ENCODE measurements at regions not wholly inside any gene's neighbourhood (a gene's known extent, or its start where the extent isn't known, plus 50 kb on each side); places are given as distances from the start of the nearest gene placed in this dataset.

- Histone ChIP-seq H4K20me1 (ENCODE audit: insufficient read depth, low read length) (no peaks in the 10 kb centered on the region), H3K4me1 (ENCODE audit: low read length) (no peaks in the 10 kb centered on the region), H3K4me2 (ENCODE audit: low read length) (peak overlapping the region; percentile 12), H3K27me3 (ENCODE audit: low read depth, low read length) (peaks cover 12% of the 10 kb centered on the region), H3K9ac (ENCODE audit: low read length) (no peak overlapping the region), H3K9me3 (ENCODE audit: insufficient read depth, low read length) (no peaks in the 10 kb centered on the region), H3K4me3 (ENCODE audit: low read length) (no peak overlapping the region), H3K36me3 (replicated peaks; ENCODE audit: low read depth, low read length) (no peaks in the 10 kb centered on the region), H3K79me2 (ENCODE audit: low read length) (no peaks in the 10 kb centered on the region), H2AFZ (ENCODE audit: low read depth, low read length) (peak overlapping the region; percentile 36; the same call in 1 of the 2 replicates), H3K27ac (ENCODE audit: low read length) (no peak overlapping the region)
- no peak for TF ChIP-seq CTCF (IDR thresholded peaks at IDR 0.05; ENCODE audit: low read depth, low read length)
- TF ChIP-seq EZH2phosphoT487 (IDR thresholded peaks at IDR 0.05; ENCODE audit: low read depth) = no peak
Measured at GRCh38 chr16:87060034-87060986, 256.9 kb downstream of the C16orf95 start.

- H3K4me2 ChIP-seq (ENCODE audit: low read length) = no peak overlapping the region
- no peaks in the 10 kb centered on the region for H3K79me2 ChIP-seq (ENCODE audit: low read length)
- H3K4me3 ChIP-seq (ENCODE audit: low read length) = no peak overlapping the region
- H3K9me3 ChIP-seq (ENCODE audit: insufficient read depth, low read length) = no peaks in the 10 kb centered on the region
- H3K4me1 ChIP-seq (ENCODE audit: low read length) = no peaks in the 10 kb centered on the region
- H3K27me3 ChIP-seq (ENCODE audit: low read depth, low read length) = peaks cover 15% of the 10 kb centered on the region
- TF ChIP-seq EZH2phosphoT487 (IDR thresholded peaks at IDR 0.05; ENCODE audit: low read depth) (no peak), CTCF (IDR thresholded peaks at IDR 0.05; ENCODE audit: low read depth, low read length) (no peak)
- no peak overlapping the region for H2AFZ ChIP-seq (ENCODE audit: low read depth, low read length)
- H3K9ac ChIP-seq (ENCODE audit: low read length) = no peak overlapping the region
- no peaks in the 10 kb centered on the region for H3K36me3 ChIP-seq (replicated peaks; ENCODE audit: low read depth, low read length)
- no peaks in the 10 kb centered on the region for H4K20me1 ChIP-seq (ENCODE audit: insufficient read depth, low read length)
- no peak overlapping the region for H3K27ac ChIP-seq (ENCODE audit: low read length)
Measured at GRCh38 chr16:87061243-87061920, 255.8 kb downstream of the C16orf95 start.

GRCh38 chr16:87062569-87063442 is 254.4 kb downstream of the C16orf95 start:
- H3K4me1 ChIP-seq (ENCODE audit: low read length) = no peaks in the 10 kb centered on the region
- H3K27ac ChIP-seq (ENCODE audit: low read length) = no peak overlapping the region
- H3K4me2 ChIP-seq (ENCODE audit: low read length) = peak overlapping the region; percentile 67
- no peaks in the 10 kb centered on the region for H3K9me3 ChIP-seq (ENCODE audit: insufficient read depth, low read length)
- peak overlapping the region; percentile 20; the same call in 1 of the 2 replicates for H3K9ac ChIP-seq (ENCODE audit: low read length)
- no peaks in the 10 kb centered on the region for H4K20me1 ChIP-seq (ENCODE audit: insufficient read depth, low read length)
- H3K4me3 ChIP-seq (ENCODE audit: low read length) = peak overlapping the region; percentile 70
- H3K36me3 ChIP-seq (replicated peaks; ENCODE audit: low read depth, low read length) = no peaks in the 10 kb centered on the region
- no peaks in the 10 kb centered on the region for H3K79me2 ChIP-seq (ENCODE audit: low read length)
- H2AFZ ChIP-seq (ENCODE audit: low read depth, low read length) = peak overlapping the region; percentile 63; the same call in 1 of the 2 replicates
- peak; percentile 85 for TF ChIP-seq CTCF (IDR thresholded peaks at IDR 0.05; ENCODE audit: low read depth, low read length)
- no peak for TF ChIP-seq EZH2phosphoT487 (IDR thresholded peaks at IDR 0.05; ENCODE audit: low read depth)
- peaks cover 15% of the 10 kb centered on the region for H3K27me3 ChIP-seq (ENCODE audit: low read depth, low read length)
